Peyer's patch (tissue), 4 donors: ENCODE measurements at regions not wholly inside any gene's neighbourhood (a gene's known extent, or its start where the extent isn't known, plus 50 kb on each side); places are given as distances from the start of the nearest gene placed in this dataset.

Experiments
- CTCF ChIP-seq, 6 experiments: fragments of 450-650 bp in 4 of 6; fragments of 200-600 bp in 2 of 6; sonication (generic) in 1 of 6; IDR thresholded peaks; one replicate each; pipeline ENCODE4 v1.5.1; 2017 to 2019; ENCODE audit warnings: antibody characterized with exemption in 6 of 6, mild to moderate bottlenecking in 3 of 6, moderate library complexity in 1 of 6
- POLR2A ChIP-seq, 2 donors: fragments of 450-650 bp; IDR thresholded peaks; one replicate each; pipeline ENCODE4 v1.5.1; 2017; ENCODE audit warnings: antibody characterized with exemption in 2 of 2, mild to moderate bottlenecking in 2 of 2, moderate library complexity in 2 of 2

GRCh38 chr6:156350337-156350736, 426.8 kb upstream of the ARID1B start:
- TF ChIP-seq POLR2A (IDR thresholded peaks at IDR 0.05) (no peak), CTCF (IDR thresholded peaks at IDR 0.05) (no peak)
